ENCODE measurements at regions not wholly inside any gene's neighbourhood (a gene's known extent, or its start where the extent isn't known, plus 50 kb on each side); places are given as distances from the start of the nearest gene placed in this dataset.

DNA sequence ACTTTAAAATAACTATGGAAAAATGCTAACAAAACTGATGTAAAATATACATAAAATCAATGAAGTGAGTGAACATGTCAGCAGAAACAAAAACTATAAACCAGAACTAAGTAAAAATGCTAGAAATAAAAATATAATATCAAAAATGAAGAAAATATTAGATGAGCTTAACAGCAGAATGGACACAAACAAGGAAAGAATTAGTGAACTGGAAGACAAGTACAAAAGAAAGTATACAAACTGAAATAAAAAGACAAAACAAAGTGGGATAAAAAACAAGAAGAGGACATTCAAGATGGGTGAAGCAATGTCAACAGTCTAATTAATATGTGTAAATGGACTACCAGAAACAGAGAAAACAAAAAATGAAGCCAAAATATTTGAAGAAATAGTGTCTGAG, 339.2 kb downstream of the NXPE2 start:
- ChIA-PET CTCF (no interaction called here), POLR2A (no interaction called here)
- ATAC-seq = no peak
- Histone ChIP-seq H3K27me3 (ENCODE audit: control insufficient read depth, insufficient read depth, low read length) (no peaks in the 10 kb centered on the region), H3K9me3 (ENCODE audit: control insufficient read depth, insufficient read depth, low read depth, low read length) (peaks cover 13% of the 10 kb centered on the region; the same call in 1 of the 2 replicates), H3K4me3 (ENCODE audit: low read depth in 2 of 2, low read length in 2 of 2) (no peak overlapping the region), H3K36me3 (ENCODE audit: control insufficient read depth, insufficient read depth, low read length) (no peaks in the 10 kb centered on the region), H3K27ac (ENCODE audit: low read length) (no peak overlapping the region), H3K4me1 (ENCODE audit: control insufficient read depth, insufficient read depth, low read length) (no peaks in the 10 kb centered on the region)
- no peak for DNase-seq (ENCODE audit: low read depth, low spot score)
- TF ChIP-seq SIN3A (IDR thresholded peaks at IDR 0.05; ENCODE audit: borderline replicate concordance, insufficient read depth, low read depth, low read length) (no peak), POLR2AphosphoS5 (IDR thresholded peaks at IDR 0.05; ENCODE audit: low read depth, low read length) (no peak), TCF7L2 (IDR thresholded peaks at IDR 0.05; ENCODE audit: low read depth, low read length) (no peak)
- TF ChIP-seq, protein P1, sequence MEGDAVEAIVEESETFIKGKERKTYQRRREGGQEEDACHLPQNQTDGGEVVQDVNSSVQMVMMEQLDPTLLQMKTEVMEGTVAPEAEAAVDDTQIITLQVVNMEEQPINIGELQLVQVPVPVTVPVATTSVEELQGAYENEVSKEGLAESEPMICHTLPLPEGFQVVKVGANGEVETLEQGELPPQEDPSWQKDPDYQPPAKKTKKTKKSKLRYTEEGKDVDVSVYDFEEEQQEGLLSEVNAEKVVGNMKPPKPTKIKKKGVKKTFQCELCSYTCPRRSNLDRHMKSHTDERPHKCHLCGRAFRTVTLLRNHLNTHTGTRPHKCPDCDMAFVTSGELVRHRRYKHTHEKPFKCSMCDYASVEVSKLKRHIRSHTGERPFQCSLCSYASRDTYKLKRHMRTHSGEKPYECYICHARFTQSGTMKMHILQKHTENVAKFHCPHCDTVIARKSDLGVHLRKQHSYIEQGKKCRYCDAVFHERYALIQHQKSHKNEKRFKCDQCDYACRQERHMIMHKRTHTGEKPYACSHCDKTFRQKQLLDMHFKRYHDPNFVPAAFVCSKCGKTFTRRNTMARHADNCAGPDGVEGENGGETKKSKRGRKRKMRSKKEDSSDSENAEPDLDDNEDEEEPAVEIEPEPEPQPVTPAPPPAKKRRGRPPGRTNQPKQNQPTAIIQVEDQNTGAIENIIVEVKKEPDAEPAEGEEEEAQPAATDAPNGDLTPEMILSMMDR (IDR thresholded peaks at IDR 0.05) = no peak
- TF ChIP-seq, protein P2, sequence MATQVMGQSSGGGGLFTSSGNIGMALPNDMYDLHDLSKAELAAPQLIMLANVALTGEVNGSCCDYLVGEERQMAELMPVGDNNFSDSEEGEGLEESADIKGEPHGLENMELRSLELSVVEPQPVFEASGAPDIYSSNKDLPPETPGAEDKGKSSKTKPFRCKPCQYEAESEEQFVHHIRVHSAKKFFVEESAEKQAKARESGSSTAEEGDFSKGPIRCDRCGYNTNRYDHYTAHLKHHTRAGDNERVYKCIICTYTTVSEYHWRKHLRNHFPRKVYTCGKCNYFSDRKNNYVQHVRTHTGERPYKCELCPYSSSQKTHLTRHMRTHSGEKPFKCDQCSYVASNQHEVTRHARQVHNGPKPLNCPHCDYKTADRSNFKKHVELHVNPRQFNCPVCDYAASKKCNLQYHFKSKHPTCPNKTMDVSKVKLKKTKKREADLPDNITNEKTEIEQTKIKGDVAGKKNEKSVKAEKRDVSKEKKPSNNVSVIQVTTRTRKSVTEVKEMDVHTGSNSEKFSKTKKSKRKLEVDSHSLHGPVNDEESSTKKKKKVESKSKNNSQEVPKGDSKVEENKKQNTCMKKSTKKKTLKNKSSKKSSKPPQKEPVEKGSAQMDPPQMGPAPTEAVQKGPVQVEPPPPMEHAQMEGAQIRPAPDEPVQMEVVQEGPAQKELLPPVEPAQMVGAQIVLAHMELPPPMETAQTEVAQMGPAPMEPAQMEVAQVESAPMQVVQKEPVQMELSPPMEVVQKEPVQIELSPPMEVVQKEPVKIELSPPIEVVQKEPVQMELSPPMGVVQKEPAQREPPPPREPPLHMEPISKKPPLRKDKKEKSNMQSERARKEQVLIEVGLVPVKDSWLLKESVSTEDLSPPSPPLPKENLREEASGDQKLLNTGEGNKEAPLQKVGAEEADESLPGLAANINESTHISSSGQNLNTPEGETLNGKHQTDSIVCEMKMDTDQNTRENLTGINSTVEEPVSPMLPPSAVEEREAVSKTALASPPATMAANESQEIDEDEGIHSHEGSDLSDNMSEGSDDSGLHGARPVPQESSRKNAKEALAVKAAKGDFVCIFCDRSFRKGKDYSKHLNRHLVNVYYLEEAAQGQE (IDR thresholded peaks at IDR 0.05; ENCODE audit: insufficient read depth in 1 of 2, low read depth in 2 of 2, low read length in 1 of 2) = no peak
- in situ Hi-C loops (cut with HindIII; ENCODE audit: low pct_unique_long_range_greater_than_20kb, low sequenced_read_pairs) = no loop called here
- BruUV-seq (replicated peaks) = no TSS peak
- intact Hi-C loops (cut with micrococcal nuclease; ENCODE audit: unreplicated experiment) = no loop called here

DNA sequence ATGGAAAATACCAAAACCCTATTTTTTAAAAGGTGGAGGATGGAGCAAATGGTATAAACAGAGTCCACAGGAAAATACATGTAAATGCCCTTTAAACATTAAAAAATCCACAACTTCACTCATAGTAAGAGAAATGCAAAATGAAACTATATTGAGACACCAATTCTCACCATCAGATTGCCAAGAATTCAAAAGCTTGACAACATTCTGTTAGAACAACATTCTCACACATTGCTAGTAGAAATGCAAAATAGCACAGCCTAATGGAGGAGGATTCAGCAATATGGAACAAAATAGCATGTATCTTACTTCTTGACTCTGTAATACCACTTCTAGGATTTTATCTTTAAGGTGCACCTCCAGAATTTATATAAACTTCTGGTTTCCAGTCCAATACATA, 351.8 kb downstream of the NXPE2 start:
- POLR2A ChIA-PET = no interaction called here
- no TSS peak for BruUV-seq (replicated peaks)
- intact Hi-C loops (cut with micrococcal nuclease; ENCODE audit: unreplicated experiment) = no loop called here

More for the DNA sequence above, 351.8 kb downstream of the NXPE2 start:
- TF ChIP-seq POLR2AphosphoS5 (IDR thresholded peaks at IDR 0.05; ENCODE audit: low read depth, low read length) (no peak), TCF7L2 (IDR thresholded peaks at IDR 0.05; ENCODE audit: low read depth, low read length) (no peak), SIN3A (IDR thresholded peaks at IDR 0.05; ENCODE audit: borderline replicate concordance, insufficient read depth, low read depth, low read length) (no peak)
- TF ChIP-seq, protein P1 (IDR thresholded peaks at IDR 0.05) = no peak
- TF ChIP-seq, protein P2 (IDR thresholded peaks at IDR 0.05; ENCODE audit: insufficient read depth in 1 of 2, low read depth in 2 of 2, low read length in 1 of 2) = no peak
- no peak overlapping the region for H3K4me3 ChIP-seq (ENCODE audit: low read depth in 2 of 2, low read length in 2 of 2)
- CTCF ChIA-PET = no interaction called here
- ATAC-seq (no peak), DNase-seq (ENCODE audit: low read depth, low spot score) (no peak)
- H3K4me1 ChIP-seq (ENCODE audit: control insufficient read depth, insufficient read depth, low read length) = no peaks in the 10 kb centered on the region
- H3K27ac ChIP-seq (ENCODE audit: low read length) = no peak overlapping the region
- no peaks in the 10 kb centered on the region for H3K9me3 ChIP-seq (ENCODE audit: control insufficient read depth, insufficient read depth, low read depth, low read length)
- H3K36me3 ChIP-seq (ENCODE audit: control insufficient read depth, insufficient read depth, low read length) = no peaks in the 10 kb centered on the region
- H3K27me3 ChIP-seq (ENCODE audit: control insufficient read depth, insufficient read depth, low read length) = no peaks in the 10 kb centered on the region
- in situ Hi-C loops (cut with HindIII; ENCODE audit: low pct_unique_long_range_greater_than_20kb, low sequenced_read_pairs) = no loop called here

Measured in Panc1 (cell line).